K562 (cell line): ENCODE measurements at regions not wholly inside any gene's neighbourhood (a gene's known extent, or its start where the extent isn't known, plus 50 kb on each side); places are given as distances from the start of the nearest gene placed in this dataset.

Experiments used
- ATAC-seq: fragments of 200-7000 bp; cut with Tn5 transposase; 3 replicates; pipeline ENCODE4 v1.9.1; 2020; ENCODE audit warnings: moderate library complexity
- BruUV-seq: library from RNA; stranded (reverse); fragments of 400-500 nt; replicated peaks from 2 replicates; lab custom pipeline; 2021; lab: Mats Ljungman, UMichigan
- CTCF ChIA-PET: fragments of 300-600 bp; formaldehyde crosslinking; extraction: SDS; loops from one replicate; lab custom pipeline; 2021; ENCODE audit warnings: low intra/inter-chr PET ratio; lab: Yijun Ruan, JAX
- POLR2A ChIA-PET: fragments of 300-600, 350-650 bp; sonication (Branson Sonifier 250); formaldehyde crosslinking; extraction: SDS; loops from one replicate; lab custom pipeline; 2021; ENCODE audit warnings: antibody characterized with exemption, inconsistent platforms; lab: Yijun Ruan, JAX
- DNase-seq, 4 experiments: peaks; one replicate each; pipeline versions ENCODE4 v3.0.0 to v3.0.0-alpha.2; 2011 to 2018; ENCODE audit warnings: low spot score in 3 of 4, mixed read lengths in 3 of 4; ENCODE audit errors: extremely low read depth in 1 of 4
- FAIRE-seq: peaks from 2 replicates; lab custom pipeline; 2011; peaks lifted over from hg19 to GRCh38; lab: Jason Lieb, UNC
- H2AFZ ChIP-seq: 2 replicates; pipeline ENCODE4 v1.6.0; 2011; ENCODE audit warnings: low read depth, low read length, control low read depth, inconsistent platforms
- H3K27ac ChIP-seq: fragments of 200-600 bp; 3 replicates; pipeline ENCODE4 v1.8.0; 2011; ENCODE audit warnings: low read depth, mild to moderate bottlenecking, control low read depth, inconsistent platforms, low read length, moderate library complexity, mixed read lengths; ENCODE audit errors: extremely low read depth
- H3K27me3 ChIP-seq, 2 experiments: fragments of 300-600 bp in 1 of 2; 2 replicates in 1 of 2; 3 replicates in 1 of 2; pipeline versions ENCODE4 v1.6.0 to v1.8.0; 2011; ENCODE audit warnings: inconsistent platforms in 2 of 2, low read length in 2 of 2, mild to moderate bottlenecking in 1 of 2, mixed read lengths in 1 of 2, moderate library complexity in 1 of 2; ENCODE audit not compliant: control insufficient read depth in 2 of 2, insufficient read depth in 2 of 2
- H3K36me3 ChIP-seq: fragments of 300-600 bp; 3 replicates; pipeline ENCODE4 v1.8.0; 2011; ENCODE audit warnings: mild to moderate bottlenecking, low read length, inconsistent platforms; ENCODE audit not compliant: control insufficient read depth, insufficient read depth
- H3K4me1 ChIP-seq, 2 experiments: fragments of 200-600 bp in 1 of 2; replicated peaks in 1 of 2; 2 replicates in 1 of 2; 3 replicates in 1 of 2; pipeline versions ENCODE4 v1.5.1 to v1.8.0; 2011; ENCODE audit warnings: inconsistent platforms in 2 of 2, low read length in 2 of 2, mild to moderate bottlenecking in 1 of 2, mixed read lengths in 1 of 2, moderate library complexity in 1 of 2; ENCODE audit not compliant: control insufficient read depth in 2 of 2, insufficient read depth in 2 of 2
- H3K4me2 ChIP-seq: 2 replicates; pipeline ENCODE4 v1.6.1; 2011; ENCODE audit warnings: low read length, control low read depth, inconsistent platforms, mixed read lengths; ENCODE audit not compliant: insufficient read depth
- H3K4me3 ChIP-seq: fragments of 200-600 bp; sonication (generic), shearing (Covaris generic); 2 replicates; pipeline ENCODE4 v1.5.1; 2016; ENCODE audit warnings: control low read depth, inconsistent platforms
- H3K79me2 ChIP-seq: fragments of 200-600 bp; 3 replicates; pipeline ENCODE4 v1.8.0; 2011; ENCODE audit warnings: low read length, inconsistent platforms; ENCODE audit not compliant: control insufficient read depth, insufficient read depth
- H3K9ac ChIP-seq, 2 experiments: 2 replicates each; pipeline versions ENCODE4 v1.6.0 to v1.6.1; 2011; ENCODE audit warnings: low read depth in 2 of 2, low read length in 2 of 2, control low read depth in 1 of 2, inconsistent platforms in 1 of 2, mild to moderate bottlenecking in 1 of 2, mixed read lengths in 1 of 2; ENCODE audit not compliant: insufficient read depth in 1 of 2
- H3K9me1 ChIP-seq: one replicate; pipeline ENCODE4 v1.6.0; 2011; ENCODE audit warnings: inconsistent platforms, mild to moderate bottlenecking, low read length, moderate library complexity; ENCODE audit not compliant: control insufficient read depth, insufficient read depth
- H3K9me3 ChIP-seq: replicated peaks from 2 replicates; pipeline ENCODE4 v1.5.1; 2011; ENCODE audit warnings: low read depth, low read length, inconsistent platforms; ENCODE audit not compliant: control insufficient read depth, insufficient read depth
- H4K20me1 ChIP-seq: replicated peaks from 2 replicates; pipeline ENCODE4 v1.6.1; 2011; ENCODE audit warnings: low read length, inconsistent platforms, mixed read lengths; ENCODE audit not compliant: control insufficient read depth, insufficient read depth
- ATF1 ChIP-seq, 2 experiments: fragments of 450-650 bp in 1 of 2; IDR thresholded peaks; 2 replicates each; pipeline ENCODE4 v1.6.1; 2016; ENCODE audit warnings: missing compliant biosample characterization in 1 of 2, missing genetic modification characterization in 1 of 2
- JUND ChIP-seq, 2 experiments: IDR thresholded peaks; 2 replicates in 1 of 2; 3 replicates in 1 of 2; pipeline ENCODE4 v1.6.1; 2011; ENCODE audit warnings: borderline replicate concordance in 2 of 2, low read depth in 2 of 2, low read length in 2 of 2, improper control_type of control experiment in 1 of 2, missing biosample characterization in 1 of 2, missing genetic modification characterization in 1 of 2, missing genetic modification reagents in 1 of 2
- MCM3 ChIP-seq: fragments of 450-650 bp; IDR thresholded peaks from 2 replicates; pipeline ENCODE4 v1.6.1; 2016
- MEF2D ChIP-seq: conservative IDR thresholded peaks from 2 replicates; pipeline ENCODE4 v1.6.1; 2016; ENCODE audit warnings: low read depth, missing genetic modification characterization, missing compliant biosample characterization
- NFATC3 ChIP-seq: fragments of 450-650 bp; IDR thresholded peaks from 2 replicates; pipeline ENCODE4 v1.6.1; 2017; ENCODE audit warnings: mild to moderate bottlenecking
- POLR3A ChIP-seq: IDR thresholded peaks from 2 replicates; pipeline ENCODE4 v1.6.1; 2011; ENCODE audit warnings: borderline replicate concordance, mild to moderate bottlenecking, moderate library complexity; ENCODE audit not compliant: insufficient read length, insufficient read depth; ENCODE audit errors: extremely low read depth
- RBBP5 ChIP-seq: fragments of 200-600 bp; sonication (generic); IDR thresholded peaks from 2 replicates; pipeline ENCODE4 v1.6.1; 2012; ENCODE audit warnings: borderline replicate concordance, mild to moderate bottlenecking, low read length, control low read depth, inconsistent platforms; ENCODE audit not compliant: insufficient read depth, poor library complexity, severe bottlenecking
- SIN3A ChIP-seq, 2 experiments: fragments of 150-350 bp in 1 of 2; IDR thresholded peaks; 2 replicates each; pipeline ENCODE4 v1.6.1; 2011 to 2016; ENCODE audit warnings: borderline replicate concordance in 2 of 2, low read depth in 2 of 2, low read length in 2 of 2, mild to moderate bottlenecking in 2 of 2, moderate library complexity in 2 of 2; ENCODE audit not compliant: control insufficient read depth in 1 of 2
- SMC3 ChIP-seq: conservative IDR thresholded peaks from 2 replicates; pipeline ENCODE4 v1.6.1; 2011; ENCODE audit warnings: low read depth, low read length, improper control_type of control experiment; ENCODE audit not compliant: insufficient read depth
- SOX6 ChIP-seq: fragments of 450-650 bp; IDR thresholded peaks from 2 replicates; pipeline ENCODE4 v1.6.1; 2014; ENCODE audit warnings: mild to moderate bottlenecking
- ZNF165 ChIP-seq: fragments of 250-450 bp; sonication (Bioruptor Pico); IDR thresholded peaks from 2 replicates; pipeline ENCODE4 v1.4.0; 2020; ENCODE audit warnings: borderline replicate concordance
- ZNF217 ChIP-seq: sonication (generic); formaldehyde crosslinking; IDR thresholded peaks from 2 replicates; pipeline ENCODE4 v1.8.0; 2022; ENCODE audit warnings: mild to moderate bottlenecking, missing genetic modification reagents
- ZNF23 ChIP-seq: fragments of 250-450 bp; sonication (Bioruptor Pico); IDR thresholded peaks from 2 replicates; pipeline ENCODE4 v1.4.0; 2020; ENCODE audit warnings: mild to moderate bottlenecking
- WGBS: fragments of 100-300 bp; shearing (Covaris generic); methylation state at CpG from one replicate; pipeline ENCODE4 v1.1.6; 2016; ENCODE audit warnings: low coverage, mixed read lengths; ENCODE audit not compliant: insufficient coverage; ENCODE audit errors: missing lambda C conversion rate; 5-methylcytosine and 5-hydroxymethylcytosine counted together
- in situ Hi-C: fragments of 300-500 bp; cut with MboI; formaldehyde crosslinking; loops from 4 replicates; pipeline ENCODE4 v1.15.0; 2018; ENCODE audit warnings: inconsistent platforms, mixed read lengths
- intact Hi-C: fragments of 100-400 bp; cut with micrococcal nuclease; formaldehyde crosslinking; loops from 2 replicates; pipeline ENCODE4 v1.14.2; 2022
- TF ChIP-seq, protein P1 (sequence below), 2 experiments: fragments of 450-650 bp; IDR thresholded peaks; 2 replicates each; pipeline ENCODE4 v1.6.1; 2016
- TF ChIP-seq, protein P2 (sequence below): sonication (generic); formaldehyde crosslinking; IDR thresholded peaks from 2 replicates; pipeline ENCODE4 v1.8.1; 2023; ENCODE audit warnings: mild to moderate bottlenecking, missing genetic modification reagents, moderate library complexity
- TF ChIP-seq, protein P3 (sequence below): sonication (generic); formaldehyde crosslinking; IDR thresholded peaks from 2 replicates; pipeline ENCODE4 v1.8.0; 2022; ENCODE audit warnings: mild to moderate bottlenecking, missing genetic modification reagents

DNA sequence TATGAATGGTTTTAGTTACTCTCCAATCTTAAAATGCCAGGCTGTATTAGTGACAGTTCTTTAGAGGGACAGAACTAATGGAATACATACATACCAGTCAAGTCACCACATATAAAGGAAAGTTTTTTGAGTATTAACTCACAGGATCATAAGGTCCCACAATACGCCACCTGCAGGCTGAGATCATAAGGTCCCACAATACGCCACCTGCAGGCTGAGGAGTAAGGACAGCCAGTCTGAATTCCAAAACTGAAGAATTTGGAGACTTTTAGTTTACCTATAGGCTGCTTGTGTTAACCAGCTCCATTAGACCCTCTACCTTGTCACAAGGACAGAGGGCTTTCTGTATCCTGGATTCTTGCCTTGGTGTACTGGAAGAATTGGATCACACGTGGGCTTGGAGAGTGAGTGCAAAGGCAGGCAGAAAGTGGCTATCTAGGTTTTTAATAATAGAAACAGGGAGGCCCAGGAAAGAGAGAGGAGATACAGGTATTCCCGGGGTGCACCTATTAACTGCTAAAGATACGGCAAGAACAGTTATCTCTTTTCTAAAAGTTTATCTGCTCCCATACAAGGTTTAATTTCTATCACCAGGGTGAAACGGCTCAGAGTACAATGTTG, 234.9 kb upstream of the CYRIA start:
- WGBS = under 1% methylated on average over 6 of the region's 6 CpGs
- Histone ChIP-seq H3K27me3 (no peaks in the 10 kb centered on the region), H3K27ac (no peak overlapping the region), H3K9me1 (no peaks in the 10 kb centered on the region), H3K36me3 (no peaks in the 10 kb centered on the region), H3K4me1 (no peaks in the 10 kb centered on the region), H3K79me2 (no peaks in the 10 kb centered on the region), H4K20me1 (no peaks in the 10 kb centered on the region), H3K9ac (no peak overlapping the region), H3K4me2 (no peak overlapping the region), H2AFZ (0 out of 2 replicates have a peak overlapping the region, but pooled peaks have one; percentile 25), H3K4me3 (no peak overlapping the region), H3K9me3 (no peaks in the 10 kb centered on the region)
- DNase-seq (peak in 3 of 4 experiments; percentile 10 to 62 (median 11)), ATAC-seq (peak; percentile 95), FAIRE-seq (peak; percentile 70)
- in situ Hi-C loops (no loop called here), intact Hi-C loops (loop anchor here (1.0 to 5.0 kb wide), 2 partner anchors 127 to 288 kb away; no protein-coding TSS in a partner anchor)
- BruUV-seq = no TSS peak
- CTCF ChIA-PET = interaction anchor here (0.6 to 1.4 kb wide), 2 partner anchors 127 to 1139 kb away, joined by 3 to 13 read pairs; no protein-coding TSS in a partner anchor
- POLR2A ChIA-PET = no interaction called here
- TF ChIP-seq ZNF23 (CRISPR knock-in tag) = no peak
- TF ChIP-seq ZNF165 = no peak
- TF ChIP-seq JUND (IDR thresholded peaks at IDR 0.05; ENCODE audit: borderline replicate concordance, low read depth, low read length) = 0 out of 2 replicates have a peak, but pooled peaks have one; percentile 18
- no peak for TF ChIP-seq JUND (tag; IDR thresholded peaks at IDR 0.05; ENCODE audit: borderline replicate concordance, low read depth, low read length)
- no peak for TF ChIP-seq ATF1 (CRISPR knock-in tag; IDR thresholded peaks at IDR 0.05)
- no peak for TF ChIP-seq ATF1 (tag; IDR thresholded peaks at IDR 0.05)
- TF ChIP-seq, protein P1, sequence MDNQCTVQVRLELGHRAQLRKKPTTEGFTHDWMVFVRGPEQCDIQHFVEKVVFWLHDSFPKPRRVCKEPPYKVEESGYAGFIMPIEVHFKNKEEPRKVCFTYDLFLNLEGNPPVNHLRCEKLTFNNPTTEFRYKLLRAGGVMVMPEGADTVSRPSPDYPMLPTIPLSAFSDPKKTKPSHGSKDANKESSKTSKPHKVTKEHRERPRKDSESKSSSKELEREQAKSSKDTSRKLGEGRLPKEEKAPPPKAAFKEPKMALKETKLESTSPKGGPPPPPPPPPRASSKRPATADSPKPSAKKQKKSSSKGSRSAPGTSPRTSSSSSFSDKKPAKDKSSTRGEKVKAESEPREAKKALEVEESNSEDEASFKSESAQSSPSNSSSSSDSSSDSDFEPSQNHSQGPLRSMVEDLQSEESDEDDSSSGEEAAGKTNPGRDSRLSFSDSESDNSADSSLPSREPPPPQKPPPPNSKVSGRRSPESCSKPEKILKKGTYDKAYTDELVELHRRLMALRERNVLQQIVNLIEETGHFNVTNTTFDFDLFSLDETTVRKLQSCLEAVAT (IDR thresholded peaks at IDR 0.05) = no peak
- TF ChIP-seq, protein P2, sequence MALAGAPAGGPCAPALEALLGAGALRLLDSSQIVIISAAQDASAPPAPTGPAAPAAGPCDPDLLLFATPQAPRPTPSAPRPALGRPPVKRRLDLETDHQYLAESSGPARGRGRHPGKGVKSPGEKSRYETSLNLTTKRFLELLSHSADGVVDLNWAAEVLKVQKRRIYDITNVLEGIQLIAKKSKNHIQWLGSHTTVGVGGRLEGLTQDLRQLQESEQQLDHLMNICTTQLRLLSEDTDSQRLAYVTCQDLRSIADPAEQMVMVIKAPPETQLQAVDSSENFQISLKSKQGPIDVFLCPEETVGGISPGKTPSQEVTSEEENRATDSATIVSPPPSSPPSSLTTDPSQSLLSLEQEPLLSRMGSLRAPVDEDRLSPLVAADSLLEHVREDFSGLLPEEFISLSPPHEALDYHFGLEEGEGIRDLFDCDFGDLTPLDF (CRISPR knock-in tag) = no peak
- TF ChIP-seq ZNF217 (CRISPR knock-in tag) = no peak
- TF ChIP-seq POLR3A = no peak
- TF ChIP-seq, protein P3, sequence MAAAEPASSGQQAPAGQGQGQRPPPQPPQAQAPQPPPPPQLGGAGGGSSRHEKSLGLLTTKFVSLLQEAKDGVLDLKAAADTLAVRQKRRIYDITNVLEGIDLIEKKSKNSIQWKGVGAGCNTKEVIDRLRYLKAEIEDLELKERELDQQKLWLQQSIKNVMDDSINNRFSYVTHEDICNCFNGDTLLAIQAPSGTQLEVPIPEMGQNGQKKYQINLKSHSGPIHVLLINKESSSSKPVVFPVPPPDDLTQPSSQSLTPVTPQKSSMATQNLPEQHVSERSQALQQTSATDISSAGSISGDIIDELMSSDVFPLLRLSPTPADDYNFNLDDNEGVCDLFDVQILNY (CRISPR knock-in tag) = no peak
- TF ChIP-seq MCM3 = no peak
- no peak for TF ChIP-seq SOX6
- TF ChIP-seq SMC3 = peak; percentile 56
- no peak for TF ChIP-seq MEF2D (tag)
- no peak for TF ChIP-seq NFATC3
- no peak for TF ChIP-seq SIN3A (IDR thresholded peaks at IDR 0.05; ENCODE audit: borderline replicate concordance in 2 of 2, control insufficient read depth in 1 of 2, low read depth in 2 of 2, low read length in 2 of 2)
- no peak for TF ChIP-seq RBBP5
